Stimulated activated effector memory CD8-positive, alpha-beta T cell treated with anti-CD3 and anti-CD28 coated beads, Interleukin-12 subunit alpha, Interleukin-12 subunit beta, amount 100 ng/mL, for 72 hours (primary cell): ENCODE measurements at regions not wholly inside any gene's neighbourhood (a gene's known extent, or its start where the extent isn't known, plus 50 kb on each side); places are given as distances from the start of the nearest gene placed in this dataset.

Experiments used
- ATAC-seq: fragments of 150-1000 bp; cut with Tn5 transposase; 2 replicates; pipeline ENCODE4 v1.10.0; 2021
- DNase-seq, 2 donors: peaks; one replicate each; pipeline ENCODE4 v3.0.0; 2021 to 2022; ENCODE audit warnings: low spot score in 2 of 2
- H3K27ac Mint-ChIP-seq: one replicate; pipeline ENCODE4 v1.8.0; 2022; ENCODE audit warnings: mild to moderate bottlenecking, mixed read lengths
- H3K36me3 Mint-ChIP-seq: one replicate; pipeline ENCODE4 v1.8.0; 2022; ENCODE audit warnings: mild to moderate bottlenecking, mixed read lengths
- H3K4me1 Mint-ChIP-seq: one replicate; pipeline ENCODE4 v1.8.0; 2022; ENCODE audit warnings: mixed read lengths
- H3K4me3 Mint-ChIP-seq: one replicate; pipeline ENCODE4 v1.8.0; 2022; ENCODE audit warnings: mild to moderate bottlenecking, mixed read lengths
- H3K9me3 Mint-ChIP-seq: one replicate; pipeline ENCODE4 v1.8.0; 2022; ENCODE audit warnings: mixed read lengths

GRCh38 chr3:99248130-99248529, 346.6 kb upstream of the DCBLD2 start:
- H3K36me3 Mint-ChIP-seq: no peaks in the 10 kb centered on the region

GRCh38 chr3:99246010-99246654, 344.6 kb upstream of the DCBLD2 start:
- no peak for ATAC-seq
- no peak for DNase-seq

More at GRCh38 chr3:99248130-99248529, 346.6 kb upstream of the DCBLD2 start:
- Mint-ChIP-seq H3K9me3 (peaks cover 3% of the 10 kb centered on the region), H3K4me1 (no peaks in the 10 kb centered on the region), H3K4me3 (no peak overlapping the region), H3K27ac (no peak overlapping the region)
- ATAC-seq (no peak), DNase-seq (no peak)

DNA sequence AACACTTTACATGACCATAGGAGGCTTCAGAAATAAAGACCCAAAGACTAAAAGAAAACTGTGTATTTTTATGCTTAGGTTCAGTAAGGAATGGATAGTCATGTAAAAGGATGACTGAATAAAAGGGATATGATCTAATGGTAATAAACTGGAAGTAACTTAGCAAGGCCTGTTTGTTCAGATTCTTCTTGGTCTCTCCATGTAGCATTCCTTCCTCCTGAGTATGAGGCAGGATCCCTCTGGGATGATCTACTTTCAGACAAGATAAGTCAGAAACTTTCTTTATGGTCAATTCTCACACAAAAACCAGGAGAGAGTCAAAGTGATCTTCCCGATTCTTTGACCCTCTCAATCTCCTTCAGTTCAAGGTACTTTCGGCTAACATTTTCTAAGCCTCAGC, 340.8 kb upstream of the DCBLD2 start:
- Mint-ChIP-seq H3K36me3 (no peaks in the 10 kb centered on the region), H3K9me3 (peaks cover 4% of the 10 kb centered on the region), H3K4me1 (no peaks in the 10 kb centered on the region), H3K27ac (no peak overlapping the region), H3K4me3 (no peak overlapping the region)
- ATAC-seq: no peak
- no peak for DNase-seq

More at GRCh38 chr3:99246010-99246654, 344.6 kb upstream of the DCBLD2 start:
- no peaks in the 10 kb centered on the region for H3K4me1 Mint-ChIP-seq
- no peak overlapping the region for H3K27ac Mint-ChIP-seq
- H3K4me3 Mint-ChIP-seq: no peak overlapping the region
- H3K9me3 Mint-ChIP-seq: no peaks in the 10 kb centered on the region
- no peaks in the 10 kb centered on the region for H3K36me3 Mint-ChIP-seq

GRCh38 chr3:99240700-99241099, 339.2 kb upstream of the DCBLD2 start:
- Mint-ChIP-seq H3K36me3 (no peaks in the 10 kb centered on the region), H3K4me1 (no peaks in the 10 kb centered on the region), H3K4me3 (no peak overlapping the region), H3K27ac (no peak overlapping the region), H3K9me3 (peaks cover 8% of the 10 kb centered on the region)
- ATAC-seq (no peak), DNase-seq (no peak)

- H3K27ac Mint-ChIP-seq: no peak overlapping the region
- H3K4me3 Mint-ChIP-seq: no peak overlapping the region
- DNase-seq (no peak), ATAC-seq (no peak)
- H3K4me1 Mint-ChIP-seq: no peaks in the 10 kb centered on the region
- peaks cover 8% of the 10 kb centered on the region for H3K9me3 Mint-ChIP-seq
- no peaks in the 10 kb centered on the region for H3K36me3 Mint-ChIP-seq
Observed at GRCh38 chr3:99236576-99236975, 335.1 kb upstream of the DCBLD2 start.

- DNase-seq: no peak
- no peak for ATAC-seq
- Mint-ChIP-seq H3K27ac (no peak overlapping the region), H3K9me3 (peaks cover 5% of the 10 kb centered on the region), H3K4me1 (no peaks in the 10 kb centered on the region), H3K36me3 (no peaks in the 10 kb centered on the region), H3K4me3 (no peak overlapping the region)
Observed at GRCh38 chr3:99232696-99233095, 331.2 kb upstream of the DCBLD2 start.

DNA sequence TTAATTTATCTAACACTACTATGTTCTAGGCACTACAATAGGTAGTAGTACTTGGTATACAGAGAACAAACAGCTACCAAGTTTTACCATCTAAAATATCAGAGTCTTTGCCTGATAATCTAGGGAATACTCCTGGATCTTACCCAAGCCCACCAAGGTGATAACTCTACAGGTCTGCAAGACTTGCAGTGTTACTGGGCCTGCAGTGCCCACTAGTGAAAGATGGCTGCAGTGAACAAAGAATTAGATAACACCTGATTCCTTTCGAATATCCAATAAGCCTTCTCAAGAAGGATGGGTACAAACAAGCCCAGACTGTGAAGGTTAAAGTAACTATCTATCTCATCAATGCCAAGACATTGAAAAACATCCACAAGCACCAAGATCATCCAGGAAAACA, 317.0 kb upstream of the DCBLD2 start:
- ATAC-seq (no peak), DNase-seq (no peak)
- no peak overlapping the region for H3K4me3 Mint-ChIP-seq

GRCh38 chr3:99212969-99213368, 311.5 kb upstream of the DCBLD2 start:
- no peaks in the 10 kb centered on the region for H3K4me1 Mint-ChIP-seq
- H3K36me3 Mint-ChIP-seq: no peaks in the 10 kb centered on the region
- ATAC-seq: no peak

More for the DNA sequence above, 317.0 kb upstream of the DCBLD2 start:
- H3K27ac Mint-ChIP-seq: no peak overlapping the region
- no peaks in the 10 kb centered on the region for H3K4me1 Mint-ChIP-seq
- H3K9me3 Mint-ChIP-seq: peaks cover 17% of the 10 kb centered on the region
- no peaks in the 10 kb centered on the region for H3K36me3 Mint-ChIP-seq

DNA sequence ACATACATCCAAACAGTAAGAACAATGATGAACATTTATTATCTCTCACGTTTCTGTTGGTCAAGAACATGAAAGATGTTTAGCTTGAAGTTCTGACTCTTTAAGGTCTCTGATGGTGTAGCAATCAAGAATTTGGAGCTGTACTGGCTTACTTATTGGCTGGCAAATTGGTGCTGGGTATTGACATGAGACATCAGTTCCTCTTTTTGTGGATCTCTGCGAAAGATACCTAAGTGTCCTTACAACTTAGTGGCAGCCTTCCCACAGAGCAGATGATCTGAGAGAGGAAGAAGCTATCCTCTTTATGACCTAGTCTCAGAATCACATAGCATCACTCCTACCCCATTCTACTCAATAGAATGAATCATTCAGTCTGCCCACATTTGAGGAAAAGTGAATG, 309.8 kb upstream of the DCBLD2 start:
- no peak overlapping the region for H3K27ac Mint-ChIP-seq
- no peaks in the 10 kb centered on the region for H3K36me3 Mint-ChIP-seq
- no peak for DNase-seq
- H3K9me3 Mint-ChIP-seq: peaks cover 12% of the 10 kb centered on the region
- H3K4me1 Mint-ChIP-seq: no peaks in the 10 kb centered on the region
- H3K4me3 Mint-ChIP-seq: no peak overlapping the region
- ATAC-seq: no peak

More at GRCh38 chr3:99212969-99213368, 311.5 kb upstream of the DCBLD2 start:
- no peak overlapping the region for H3K27ac Mint-ChIP-seq
- DNase-seq: no peak
- H3K9me3 Mint-ChIP-seq: peaks cover 10% of the 10 kb centered on the region
- no peak overlapping the region for H3K4me3 Mint-ChIP-seq

GRCh38 chr3:99199021-99199420, 297.5 kb upstream of the DCBLD2 start:
- DNase-seq: no peak
- ATAC-seq: no peak
- no peaks in the 10 kb centered on the region for H3K36me3 Mint-ChIP-seq
- H3K4me3 Mint-ChIP-seq: no peak overlapping the region
- H3K27ac Mint-ChIP-seq: no peak overlapping the region
- H3K9me3 Mint-ChIP-seq: peaks cover 10% of the 10 kb centered on the region
- H3K4me1 Mint-ChIP-seq: no peaks in the 10 kb centered on the region

DNA sequence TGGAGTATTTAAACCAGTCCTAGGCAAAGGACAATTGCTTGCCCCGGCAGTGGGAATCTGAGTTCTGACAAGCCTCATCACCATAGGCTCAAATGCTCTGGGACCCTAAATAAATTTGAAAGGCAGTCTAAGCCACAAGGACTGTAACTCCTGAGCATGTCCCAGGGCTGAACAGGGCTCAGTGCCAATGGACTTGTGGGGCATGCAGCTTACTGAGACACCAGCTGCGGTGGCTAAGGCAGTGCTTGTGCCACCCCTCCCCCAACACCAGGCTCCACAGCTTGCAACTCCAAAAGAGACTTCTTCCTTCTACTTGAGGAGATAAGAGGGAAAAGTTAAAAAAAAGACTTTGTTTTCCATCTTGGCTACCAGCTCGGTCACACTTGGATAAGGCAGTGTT, 289.7 kb upstream of the DCBLD2 start:
- no peak overlapping the region for H3K27ac Mint-ChIP-seq
- no peak for DNase-seq
- H3K4me3 Mint-ChIP-seq: no peak overlapping the region
- H3K9me3 Mint-ChIP-seq: peaks cover 27% of the 10 kb centered on the region
- no peaks in the 10 kb centered on the region for H3K36me3 Mint-ChIP-seq
- no peak for ATAC-seq
- H3K4me1 Mint-ChIP-seq: no peaks in the 10 kb centered on the region

- Mint-ChIP-seq H3K36me3 (no peaks in the 10 kb centered on the region), H3K27ac (no peak overlapping the region), H3K9me3 (peaks cover 27% of the 10 kb centered on the region)
Observed at GRCh38 chr3:99188936-99189335, 287.4 kb upstream of the DCBLD2 start.

GRCh38 chr3:99186016-99186415, 284.5 kb upstream of the DCBLD2 start:
- ATAC-seq (no peak), DNase-seq (no peak)
- Mint-ChIP-seq H3K36me3 (no peaks in the 10 kb centered on the region), H3K27ac (no peak overlapping the region), H3K9me3 (peaks cover 16% of the 10 kb centered on the region), H3K4me1 (no peaks in the 10 kb centered on the region), H3K4me3 (no peak overlapping the region)

More at GRCh38 chr3:99188936-99189335, 287.4 kb upstream of the DCBLD2 start:
- ATAC-seq (no peak), DNase-seq (no peak)
- Mint-ChIP-seq H3K4me1 (no peaks in the 10 kb centered on the region), H3K4me3 (no peak overlapping the region)

GRCh38 chr3:99176169-99176964, 274.9 kb upstream of the DCBLD2 start:
- DNase-seq (no peak), ATAC-seq (no peak)
- no peak overlapping the region for H3K4me3 Mint-ChIP-seq
- no peaks in the 10 kb centered on the region for H3K4me1 Mint-ChIP-seq
- H3K27ac Mint-ChIP-seq: no peak overlapping the region
- H3K9me3 Mint-ChIP-seq: peaks cover 4% of the 10 kb centered on the region
- H3K36me3 Mint-ChIP-seq: no peaks in the 10 kb centered on the region

DNA sequence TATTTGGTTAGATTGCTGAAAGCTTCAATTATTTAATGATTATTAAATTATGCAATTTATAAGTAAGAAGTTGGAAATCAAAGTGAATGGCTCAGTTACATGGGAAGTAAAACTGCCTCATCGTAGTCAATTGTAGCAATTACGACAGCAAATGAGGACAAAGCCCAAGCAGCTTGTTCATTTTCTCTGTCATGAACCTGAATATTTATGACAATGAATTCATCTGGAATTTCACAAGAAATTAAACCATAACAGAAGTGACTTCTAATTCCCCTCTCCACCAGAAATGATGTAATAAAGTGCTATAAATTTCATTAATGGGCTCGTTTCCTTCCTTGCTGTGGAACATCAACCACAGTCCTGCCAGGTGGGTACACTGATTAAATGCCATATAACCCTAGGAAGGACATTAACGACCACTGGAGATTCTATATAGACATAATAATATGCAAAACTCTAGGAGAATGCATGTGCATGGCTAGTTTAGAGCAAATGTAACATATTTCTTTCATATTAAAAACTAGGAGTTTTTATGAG, 273.8 kb upstream of the DCBLD2 start:
- Mint-ChIP-seq H3K9me3 (peaks cover 4% of the 10 kb centered on the region), H3K36me3 (no peaks in the 10 kb centered on the region), H3K4me1 (no peaks in the 10 kb centered on the region), H3K27ac (no peak overlapping the region), H3K4me3 (no peak overlapping the region)
- DNase-seq (no peak), ATAC-seq (no peak)
